ENCODE measurements at regions not wholly inside any gene's neighbourhood (a gene's known extent, or its start where the extent isn't known, plus 50 kb on each side); places are given as distances from the start of the nearest gene placed in this dataset.

DNA sequence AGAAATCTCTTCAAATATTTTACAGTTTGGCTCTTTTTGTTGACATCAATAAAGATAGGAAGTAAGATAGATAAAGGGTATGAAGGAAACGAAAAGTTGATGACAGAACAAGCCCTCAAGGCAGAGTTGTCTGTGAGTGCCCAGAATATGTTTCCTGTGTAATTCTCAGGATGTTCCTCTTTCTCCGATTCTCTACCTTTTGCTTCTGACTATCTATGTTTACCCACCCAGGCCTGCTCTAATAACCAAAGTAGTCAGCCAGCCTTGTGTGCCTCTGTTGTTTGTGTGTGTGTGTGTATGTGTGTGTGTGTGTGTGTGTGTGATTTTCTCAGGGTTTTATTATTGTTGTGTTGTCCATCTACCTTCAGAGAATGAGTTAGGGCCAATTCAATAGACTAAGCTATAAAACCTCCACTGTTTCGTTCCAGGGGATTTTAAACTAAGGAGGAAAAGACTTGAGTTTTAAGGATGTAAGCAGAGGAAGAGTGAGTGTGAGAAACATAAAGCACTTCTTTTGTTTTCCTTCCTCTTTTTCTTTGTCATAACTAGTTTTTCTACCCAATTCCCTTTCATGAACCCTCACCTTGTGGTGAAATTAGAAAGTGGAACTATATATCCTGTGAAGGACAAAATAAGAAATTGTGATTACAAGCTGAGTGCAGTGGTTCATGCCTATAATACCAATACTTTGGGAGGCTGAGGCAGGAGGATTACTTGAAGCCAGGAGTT, 627.4 kb upstream of the NR5A2 start (continued):
- TF ChIP-seq, protein P1, sequence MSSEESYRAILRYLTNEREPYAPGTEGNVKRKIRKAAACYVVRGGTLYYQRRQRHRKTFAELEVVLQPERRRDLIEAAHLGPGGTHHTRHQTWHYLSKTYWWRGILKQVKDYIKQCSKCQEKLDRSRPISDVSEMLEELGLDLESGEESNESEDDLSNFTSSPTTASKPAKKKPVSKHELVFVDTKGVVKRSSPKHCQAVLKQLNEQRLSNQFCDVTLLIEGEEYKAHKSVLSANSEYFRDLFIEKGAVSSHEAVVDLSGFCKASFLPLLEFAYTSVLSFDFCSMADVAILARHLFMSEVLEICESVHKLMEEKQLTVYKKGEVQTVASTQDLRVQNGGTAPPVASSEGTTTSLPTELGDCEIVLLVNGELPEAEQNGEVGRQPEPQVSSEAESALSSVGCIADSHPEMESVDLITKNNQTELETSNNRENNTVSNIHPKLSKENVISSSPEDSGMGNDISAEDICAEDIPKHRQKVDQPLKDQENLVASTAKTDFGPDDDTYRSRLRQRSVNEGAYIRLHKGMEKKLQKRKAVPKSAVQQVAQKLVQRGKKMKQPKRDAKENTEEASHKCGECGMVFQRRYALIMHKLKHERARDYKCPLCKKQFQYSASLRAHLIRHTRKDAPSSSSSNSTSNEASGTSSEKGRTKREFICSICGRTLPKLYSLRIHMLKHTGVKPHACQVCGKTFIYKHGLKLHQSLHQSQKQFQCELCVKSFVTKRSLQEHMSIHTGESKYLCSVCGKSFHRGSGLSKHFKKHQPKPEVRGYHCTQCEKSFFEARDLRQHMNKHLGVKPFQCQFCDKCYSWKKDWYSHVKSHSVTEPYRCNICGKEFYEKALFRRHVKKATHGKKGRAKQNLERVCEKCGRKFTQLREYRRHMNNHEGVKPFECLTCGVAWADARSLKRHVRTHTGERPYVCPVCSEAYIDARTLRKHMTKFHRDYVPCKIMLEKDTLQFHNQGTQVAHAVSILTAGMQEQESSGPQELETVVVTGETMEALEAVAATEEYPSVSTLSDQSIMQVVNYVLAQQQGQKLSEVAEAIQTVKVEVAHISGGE (CRISPR knock-in tag; IDR thresholded peaks at IDR 0.05) = no peak
- TF ChIP-seq, protein P2, sequence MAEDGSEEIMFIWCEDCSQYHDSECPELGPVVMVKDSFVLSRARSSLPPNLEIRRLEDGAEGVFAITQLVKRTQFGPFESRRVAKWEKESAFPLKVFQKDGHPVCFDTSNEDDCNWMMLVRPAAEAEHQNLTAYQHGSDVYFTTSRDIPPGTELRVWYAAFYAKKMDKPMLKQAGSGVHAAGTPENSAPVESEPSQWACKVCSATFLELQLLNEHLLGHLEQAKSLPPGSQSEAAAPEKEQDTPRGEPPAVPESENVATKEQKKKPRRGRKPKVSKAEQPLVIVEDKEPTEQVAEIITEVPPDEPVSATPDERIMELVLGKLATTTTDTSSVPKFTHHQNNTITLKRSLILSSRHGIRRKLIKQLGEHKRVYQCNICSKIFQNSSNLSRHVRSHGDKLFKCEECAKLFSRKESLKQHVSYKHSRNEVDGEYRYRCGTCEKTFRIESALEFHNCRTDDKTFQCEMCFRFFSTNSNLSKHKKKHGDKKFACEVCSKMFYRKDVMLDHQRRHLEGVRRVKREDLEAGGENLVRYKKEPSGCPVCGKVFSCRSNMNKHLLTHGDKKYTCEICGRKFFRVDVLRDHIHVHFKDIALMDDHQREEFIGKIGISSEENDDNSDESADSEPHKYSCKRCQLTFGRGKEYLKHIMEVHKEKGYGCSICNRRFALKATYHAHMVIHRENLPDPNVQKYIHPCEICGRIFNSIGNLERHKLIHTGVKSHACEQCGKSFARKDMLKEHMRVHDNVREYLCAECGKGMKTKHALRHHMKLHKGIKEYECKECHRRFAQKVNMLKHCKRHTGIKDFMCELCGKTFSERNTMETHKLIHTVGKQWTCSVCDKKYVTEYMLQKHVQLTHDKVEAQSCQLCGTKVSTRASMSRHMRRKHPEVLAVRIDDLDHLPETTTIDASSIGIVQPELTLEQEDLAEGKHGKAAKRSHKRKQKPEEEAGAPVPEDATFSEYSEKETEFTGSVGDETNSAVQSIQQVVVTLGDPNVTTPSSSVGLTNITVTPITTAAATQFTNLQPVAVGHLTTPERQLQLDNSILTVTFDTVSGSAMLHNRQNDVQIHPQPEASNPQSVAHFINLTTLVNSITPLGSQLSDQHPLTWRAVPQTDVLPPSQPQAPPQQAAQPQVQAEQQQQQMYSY (CRISPR knock-in tag; IDR thresholded peaks at IDR 0.05) = no peak
- TF ChIP-seq, protein P3, sequence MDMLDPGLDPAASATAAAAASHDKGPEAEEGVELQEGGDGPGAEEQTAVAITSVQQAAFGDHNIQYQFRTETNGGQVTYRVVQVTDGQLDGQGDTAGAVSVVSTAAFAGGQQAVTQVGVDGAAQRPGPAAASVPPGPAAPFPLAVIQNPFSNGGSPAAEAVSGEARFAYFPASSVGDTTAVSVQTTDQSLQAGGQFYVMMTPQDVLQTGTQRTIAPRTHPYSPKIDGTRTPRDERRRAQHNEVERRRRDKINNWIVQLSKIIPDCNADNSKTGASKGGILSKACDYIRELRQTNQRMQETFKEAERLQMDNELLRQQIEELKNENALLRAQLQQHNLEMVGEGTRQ (IDR thresholded peaks at IDR 0.05; ENCODE audit: borderline replicate concordance, low read depth, low read length) = no peak
- TF ChIP-seq POLR2AphosphoS2 (IDR thresholded peaks at IDR 0.05; ENCODE audit: low read depth, low read length) = no peak
- no peak for TF ChIP-seq ATF7 (IDR thresholded peaks at IDR 0.05; ENCODE audit: low read depth)
- TF ChIP-seq, protein P4, sequence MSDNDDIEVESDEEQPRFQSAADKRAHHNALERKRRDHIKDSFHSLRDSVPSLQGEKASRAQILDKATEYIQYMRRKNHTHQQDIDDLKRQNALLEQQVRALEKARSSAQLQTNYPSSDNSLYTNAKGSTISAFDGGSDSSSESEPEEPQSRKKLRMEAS (IDR thresholded peaks at IDR 0.05; ENCODE audit: low read depth, low read length) = no peak
- TF ChIP-seq TCF12 (IDR thresholded peaks at IDR 0.05; ENCODE audit: low read depth, low read length) = no peak
- no peak for TF ChIP-seq EZH2 (IDR thresholded peaks at IDR 0.05; ENCODE audit: borderline replicate concordance, control insufficient read depth, low read depth, low read length)
- no peak for TF ChIP-seq ZNF622 (IDR thresholded peaks at IDR 0.05)
- TF ChIP-seq BCL11A (IDR thresholded peaks at IDR 0.05; ENCODE audit: low read depth, low read length) = no peak
- TF ChIP-seq, protein P5, sequence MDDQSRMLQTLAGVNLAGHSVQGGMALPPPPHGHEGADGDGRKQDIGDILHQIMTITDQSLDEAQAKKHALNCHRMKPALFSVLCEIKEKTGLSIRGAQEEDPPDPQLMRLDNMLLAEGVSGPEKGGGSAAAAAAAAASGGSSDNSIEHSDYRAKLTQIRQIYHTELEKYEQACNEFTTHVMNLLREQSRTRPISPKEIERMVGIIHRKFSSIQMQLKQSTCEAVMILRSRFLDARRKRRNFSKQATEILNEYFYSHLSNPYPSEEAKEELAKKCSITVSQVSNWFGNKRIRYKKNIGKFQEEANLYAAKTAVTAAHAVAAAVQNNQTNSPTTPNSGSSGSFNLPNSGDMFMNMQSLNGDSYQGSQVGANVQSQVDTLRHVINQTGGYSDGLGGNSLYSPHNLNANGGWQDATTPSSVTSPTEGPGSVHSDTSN (IDR thresholded peaks at IDR 0.05; ENCODE audit: insufficient replicate concordance, low read depth, low read length) = no peak
- no peak for TF ChIP-seq SMARCA5 (IDR thresholded peaks at IDR 0.05)
- TF ChIP-seq HDAC6 (IDR thresholded peaks at IDR 0.05; ENCODE audit: unreplicated experiment) = no peak
- no peak for TF ChIP-seq ESRRA (IDR thresholded peaks at IDR 0.05; ENCODE audit: low read length)
- TF ChIP-seq ZNF384 (IDR thresholded peaks at IDR 0.05; ENCODE audit: borderline replicate concordance, low read depth, low read length) = no peak
- TF ChIP-seq GABPA (IDR thresholded peaks at IDR 0.05; ENCODE audit: low read depth) = no peak
- TF ChIP-seq, protein P6, sequence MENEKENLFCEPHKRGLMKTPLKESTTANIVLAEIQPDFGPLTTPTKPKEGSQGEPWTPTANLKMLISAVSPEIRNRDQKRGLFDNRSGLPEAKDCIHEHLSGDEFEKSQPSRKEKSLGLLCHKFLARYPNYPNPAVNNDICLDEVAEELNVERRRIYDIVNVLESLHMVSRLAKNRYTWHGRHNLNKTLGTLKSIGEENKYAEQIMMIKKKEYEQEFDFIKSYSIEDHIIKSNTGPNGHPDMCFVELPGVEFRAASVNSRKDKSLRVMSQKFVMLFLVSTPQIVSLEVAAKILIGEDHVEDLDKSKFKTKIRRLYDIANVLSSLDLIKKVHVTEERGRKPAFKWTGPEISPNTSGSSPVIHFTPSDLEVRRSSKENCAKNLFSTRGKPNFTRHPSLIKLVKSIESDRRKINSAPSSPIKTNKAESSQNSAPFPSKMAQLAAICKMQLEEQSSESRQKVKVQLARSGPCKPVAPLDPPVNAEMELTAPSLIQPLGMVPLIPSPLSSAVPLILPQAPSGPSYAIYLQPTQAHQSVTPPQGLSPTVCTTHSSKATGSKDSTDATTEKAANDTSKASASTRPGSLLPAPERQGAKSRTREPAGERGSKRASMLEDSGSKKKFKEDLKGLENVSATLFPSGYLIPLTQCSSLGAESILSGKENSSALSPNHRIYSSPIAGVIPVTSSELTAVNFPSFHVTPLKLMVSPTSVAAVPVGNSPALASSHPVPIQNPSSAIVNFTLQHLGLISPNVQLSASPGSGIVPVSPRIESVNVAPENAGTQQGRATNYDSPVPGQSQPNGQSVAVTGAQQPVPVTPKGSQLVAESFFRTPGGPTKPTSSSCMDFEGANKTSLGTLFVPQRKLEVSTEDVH (IDR thresholded peaks at IDR 0.05; ENCODE audit: low read depth, partially characterized antibody) = no peak
- TF ChIP-seq MTA2 (IDR thresholded peaks at IDR 0.05; ENCODE audit: low read depth) = peak; percentile 75
